GF-D8 (cell line): ENCODE measurements at regions not wholly inside any gene's neighbourhood (a gene's known extent, or its start where the extent isn't known, plus 50 kb on each side); places are given as distances from the start of the nearest gene placed in this dataset.

ENCODE experiments used
- DNase-seq: peaks from one replicate; lab custom pipeline; 2025; lab: John Stamatoyannopoulos, UW

GRCh38 chr1:30609336-30609998, 113.9 kb downstream of the MATN1 start:
- DNase-seq: no peak

DNA sequence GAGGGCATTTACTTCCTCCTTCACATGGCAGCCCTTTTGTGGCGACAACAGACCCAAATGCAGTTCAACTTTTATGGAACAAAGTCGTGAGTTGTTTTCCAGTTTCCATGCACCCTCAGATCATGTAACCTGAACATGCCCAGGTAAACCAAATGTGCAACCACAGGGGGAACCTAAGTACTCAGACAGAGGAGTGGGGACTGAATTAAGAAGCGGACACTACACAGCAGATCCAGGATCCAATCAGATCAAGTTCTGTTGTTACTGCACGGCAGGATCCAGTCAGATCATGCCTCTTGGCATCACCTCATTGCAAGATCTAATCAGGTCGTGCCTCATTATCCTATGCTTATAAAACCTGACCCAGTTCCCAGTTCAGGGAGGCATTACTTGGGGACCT, 115.7 kb downstream of the MATN1 start:
- DNase-seq: no peak

- DNase-seq: no peak
Measured at GRCh38 chr1:30606166-30606565, 117.2 kb downstream of the MATN1 start.

GRCh38 chr1:30605441-30605920, 117.9 kb downstream of the MATN1 start:
- no peak for DNase-seq

DNA sequence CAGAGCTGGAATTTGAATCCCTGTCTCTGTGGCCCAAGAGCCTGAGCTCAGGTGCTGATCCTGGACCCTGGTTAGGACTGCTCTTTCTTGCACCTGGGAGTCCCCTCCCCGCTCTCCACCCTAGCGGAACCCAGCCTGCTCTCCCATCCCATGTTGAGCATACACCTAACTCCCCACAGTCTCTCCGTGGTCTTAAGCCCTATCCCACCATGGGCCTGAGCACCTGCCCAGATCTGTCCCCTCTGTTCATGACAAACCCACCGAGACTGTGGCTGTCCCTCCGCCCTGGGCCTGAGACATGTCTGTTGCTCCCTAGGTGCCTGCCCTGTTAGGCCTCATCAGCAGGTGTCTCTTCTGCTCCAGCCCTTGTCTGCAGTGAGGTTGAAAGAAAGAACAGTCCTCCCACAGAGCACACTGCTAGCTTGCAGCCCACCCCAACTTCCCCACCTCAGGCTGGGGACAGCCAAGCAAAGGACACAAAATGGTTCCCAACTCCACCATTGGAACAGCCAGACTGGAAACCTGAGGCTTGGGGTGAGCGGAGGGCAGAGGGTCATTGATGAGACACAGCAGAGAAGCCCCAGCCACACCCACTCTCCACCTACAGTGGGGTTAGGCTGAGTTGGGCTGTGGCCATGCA, 118.5 kb downstream of the MATN1 start:
- DNase-seq: no peak

DNA sequence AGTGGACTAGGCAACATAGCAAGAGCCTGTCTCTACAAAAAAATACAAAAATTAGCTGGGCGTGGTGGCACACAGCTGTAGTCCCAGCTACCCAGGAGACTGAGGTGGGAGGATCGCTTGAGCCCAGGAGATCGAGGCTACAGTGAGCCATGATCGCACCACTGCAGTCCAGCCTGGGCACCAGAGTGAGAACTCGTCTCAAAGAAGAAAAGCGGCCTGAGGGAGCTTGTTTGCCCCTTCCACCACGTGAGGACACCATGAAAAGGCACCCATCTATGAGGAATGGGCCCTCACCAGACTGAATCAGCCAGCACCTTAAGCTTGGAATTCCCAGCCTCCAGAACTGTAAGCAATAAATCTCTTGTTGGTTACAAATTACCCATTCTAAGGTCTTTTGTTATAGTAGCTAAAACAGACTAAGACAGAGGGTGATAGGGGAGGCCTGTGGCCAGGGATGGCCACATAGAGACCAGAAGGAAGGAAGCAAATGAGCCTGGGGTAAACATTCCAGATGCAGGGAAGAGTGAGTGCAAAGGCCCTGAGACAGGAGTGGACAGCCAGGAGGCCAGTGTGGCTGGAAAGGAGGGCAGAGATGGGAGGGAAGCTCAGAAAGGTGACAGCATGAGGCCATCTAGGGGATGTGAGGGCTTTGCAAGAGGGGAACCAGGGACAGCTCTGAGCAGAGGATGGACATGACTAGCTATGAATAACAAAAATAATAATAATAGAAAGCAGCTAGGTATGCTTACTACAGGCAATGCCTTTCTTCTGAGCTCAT, 120.1 kb downstream of the MATN1 start:
- no peak for DNase-seq

DNA sequence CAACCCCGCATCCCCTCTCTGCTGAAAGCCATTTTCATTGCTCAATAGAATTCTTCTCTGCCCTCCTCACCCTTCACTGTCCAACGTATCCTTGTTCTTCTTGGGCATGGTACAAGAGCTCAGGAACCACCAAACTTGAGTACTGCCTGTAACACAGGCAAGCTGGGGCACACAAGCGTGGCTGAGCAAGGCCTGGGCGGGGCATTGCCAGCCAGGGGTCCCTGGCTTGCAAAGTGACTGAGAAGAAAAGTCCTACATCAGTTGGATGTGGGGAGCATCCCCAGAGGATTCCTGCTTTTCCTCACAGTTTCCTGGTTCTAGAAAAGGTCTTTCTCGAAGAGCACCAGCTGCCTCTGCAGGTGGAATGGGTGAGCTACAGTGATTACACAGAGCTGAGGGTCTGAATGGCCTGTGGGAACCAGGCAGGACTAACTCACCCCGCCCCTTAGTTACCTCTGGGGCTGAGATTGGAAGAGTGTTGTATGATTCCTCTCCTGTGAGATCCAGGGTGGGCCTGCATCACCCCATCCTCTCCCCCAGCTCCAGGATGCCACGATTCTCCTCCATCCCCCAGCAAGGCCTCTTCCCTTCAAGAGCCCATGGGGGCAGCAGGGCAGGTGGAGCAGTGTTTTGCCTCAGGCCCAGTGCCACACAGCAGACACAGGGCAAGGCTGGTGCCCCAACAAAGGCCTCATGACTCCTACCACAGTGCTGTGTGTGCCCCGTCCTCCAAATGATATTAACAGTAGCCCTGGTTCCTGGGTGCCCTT, 121.9 kb downstream of the MATN1 start:
- no peak for DNase-seq

- DNase-seq: no peak
Measured at GRCh38 chr1:30600706-30601105, 122.7 kb downstream of the MATN1 start.

DNA sequence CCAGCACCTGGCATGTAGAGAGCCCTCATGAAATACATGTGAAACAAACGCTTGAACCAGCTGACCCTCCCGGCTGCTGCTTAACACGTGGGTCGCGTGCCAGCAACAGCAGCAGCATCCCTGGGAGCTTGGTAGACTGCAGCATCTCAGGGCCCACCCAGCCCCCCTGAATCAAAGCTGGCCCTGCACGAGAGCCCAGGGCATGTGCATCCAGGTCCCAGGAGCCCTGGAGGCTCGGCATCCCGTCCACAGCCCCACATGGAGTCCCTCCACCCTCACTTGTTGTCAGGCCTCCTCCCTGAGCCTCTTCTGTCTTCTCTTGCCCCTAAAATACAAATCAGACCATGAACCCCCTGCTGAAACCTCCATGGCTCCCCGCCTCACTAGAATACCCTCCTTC, 123.1 kb downstream of the MATN1 start:
- DNase-seq: no peak

GRCh38 chr1:30599721-30600120, 123.7 kb downstream of the MATN1 start:
- no peak for DNase-seq

DNA sequence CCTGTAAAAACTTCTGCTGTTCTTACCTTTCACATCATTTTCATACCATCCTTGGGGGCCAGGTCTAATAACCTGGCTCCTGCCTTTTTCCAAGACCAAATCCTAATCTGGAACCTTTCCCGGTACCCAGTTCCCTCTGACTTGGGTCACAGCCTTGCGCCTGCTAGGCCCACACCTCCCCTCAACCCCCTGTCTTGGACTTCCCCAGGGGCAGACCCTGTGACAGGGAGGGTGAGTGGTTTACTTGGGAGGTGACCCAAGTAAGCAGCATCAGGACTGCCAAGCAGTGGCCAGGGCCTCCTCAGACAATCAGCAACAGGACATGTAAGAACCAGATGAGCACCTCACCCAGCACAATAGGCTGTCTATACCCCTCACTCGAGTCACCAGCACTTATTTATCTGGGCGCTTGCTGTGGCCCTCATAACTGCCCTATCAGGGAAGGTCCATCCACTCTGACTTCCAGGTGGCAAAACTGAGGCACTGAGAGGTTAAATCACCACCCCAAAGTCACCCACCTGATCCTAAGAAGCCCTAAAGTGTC, 124.7 kb downstream of the MATN1 start:
- no peak for DNase-seq

- no peak for DNase-seq
Measured at GRCh38 chr1:30597711-30598110, 125.7 kb downstream of the MATN1 start.

- no peak for DNase-seq
Measured at GRCh38 chr1:30596891-30597290, 126.5 kb downstream of the MATN1 start.

DNA sequence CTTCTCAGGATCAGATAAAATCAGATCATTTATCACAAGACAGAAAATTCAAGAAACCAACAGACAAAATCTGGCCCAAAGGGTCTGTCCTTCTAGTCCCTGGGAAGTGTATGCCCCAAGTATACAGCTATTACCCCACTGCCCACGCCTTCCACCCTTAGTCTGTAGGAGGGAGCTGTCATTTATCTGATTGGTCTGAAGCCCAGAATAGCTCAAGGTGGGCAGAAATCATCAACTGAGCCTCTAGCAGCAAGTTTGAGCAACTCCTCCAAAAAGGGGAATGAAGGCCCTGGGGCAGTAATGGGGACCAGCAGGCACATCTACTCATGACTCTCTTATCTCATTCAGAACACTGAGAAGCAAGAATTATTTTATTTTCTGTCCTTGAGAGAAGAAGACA, 126.9 kb downstream of the MATN1 start:
- no peak for DNase-seq

GRCh38 chr1:30589083-30589482, 134.3 kb downstream of the MATN1 start:
- no peak for DNase-seq

DNA sequence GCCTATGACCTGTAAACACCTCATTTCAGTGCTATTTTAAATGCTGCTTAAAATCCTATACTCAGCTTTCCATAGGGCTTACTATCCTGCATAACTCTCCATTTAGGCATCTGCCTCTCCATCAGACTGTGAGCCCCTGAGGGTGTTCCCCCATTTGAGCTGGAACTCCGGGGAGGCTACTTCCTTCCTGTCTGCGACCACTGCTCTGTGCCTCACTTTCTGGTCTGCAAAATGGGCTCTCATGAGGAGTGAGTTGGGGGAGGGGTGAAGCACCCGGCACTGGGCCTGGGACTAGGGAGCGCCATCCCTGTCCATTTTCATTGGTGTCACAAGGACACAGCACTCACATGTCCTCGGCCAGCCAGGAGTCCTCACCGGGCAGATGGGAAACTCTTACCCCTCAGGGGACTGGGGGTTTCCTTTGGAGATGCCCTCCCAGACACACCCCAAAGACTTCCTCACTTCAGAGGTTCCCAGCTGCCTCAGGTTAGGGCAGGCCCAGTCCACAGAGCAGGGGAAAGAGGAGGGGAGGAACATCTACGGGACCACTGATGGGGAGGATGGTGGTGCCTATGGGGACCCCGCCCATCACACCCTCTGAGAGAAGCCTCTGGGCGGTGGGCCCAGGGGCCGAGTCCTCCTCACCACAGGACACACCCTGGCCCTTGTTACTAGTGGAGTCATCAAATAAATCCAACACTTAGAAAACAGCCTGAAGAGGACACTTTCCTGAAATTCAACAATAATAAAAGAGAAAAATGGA, 134.9 kb downstream of the MATN1 start:
- no peak for DNase-seq

GRCh38 chr1:30586671-30587070, 136.7 kb downstream of the MATN1 start:
- no peak for DNase-seq

DNA sequence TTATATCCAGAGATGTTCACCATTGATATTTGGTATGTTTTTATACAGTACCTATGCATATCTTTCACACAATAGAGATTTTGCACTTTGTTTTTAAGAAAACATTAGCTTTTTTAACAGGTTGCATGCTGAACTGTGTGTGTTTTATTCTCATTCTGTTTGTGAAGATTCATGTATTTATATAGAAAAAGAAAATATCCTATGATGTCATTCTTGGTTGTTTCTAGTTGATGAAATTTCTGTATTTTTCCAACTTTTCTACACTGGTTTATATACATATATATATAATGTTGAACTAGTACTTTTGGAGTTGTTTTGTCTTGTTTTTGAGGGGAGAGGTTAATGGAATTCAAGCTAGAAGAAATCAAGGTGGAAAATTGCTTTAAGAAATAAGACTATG, 143.8 kb downstream of the MATN1 start:
- DNase-seq: no peak

GRCh38 chr1:30575066-30575465, 148.3 kb downstream of the MATN1 start:
- DNase-seq: no peak

GRCh38 chr1:30572192-30572591, 151.2 kb downstream of the MATN1 start:
- no peak for DNase-seq

- no peak for DNase-seq
Measured at GRCh38 chr1:30571380-30571779, 152.0 kb downstream of the MATN1 start.
